Astrocyte (in vitro differentiated cells and primary cell): ENCODE measurements at regions not wholly inside any gene's neighbourhood (a gene's known extent, or its start where the extent isn't known, plus 50 kb on each side); places are given as distances from the start of the nearest gene placed in this dataset.

Source experiments
- CTCF ChIP-seq: IDR thresholded peaks from 2 replicates; pipeline ENCODE4 v1.5.1; 2011; ENCODE audit warnings: low read depth, mild to moderate bottlenecking, inconsistent platforms, low read length, moderate library complexity; ENCODE audit not compliant: insufficient read depth
- EZH2 ChIP-seq: IDR thresholded peaks from 2 replicates; pipeline ENCODE4 v1.6.1; 2012; ENCODE audit warnings: mild to moderate bottlenecking, low read length, inconsistent platforms; ENCODE audit not compliant: insufficient read depth

GRCh38 chr13:81326913-81327312, 986.0 kb upstream of the SPRY2 start:
- TF ChIP-seq CTCF: no peak
- no peak for TF ChIP-seq EZH2
